ENCODE measurements at regions not wholly inside any gene's neighbourhood (a gene's known extent, or its start where the extent isn't known, plus 50 kb on each side); places are given as distances from the start of the nearest gene placed in this dataset.

- no peak for DNase-seq (ENCODE audit: insufficient read length)
- TF ChIP-seq POLR2AphosphoS5 (IDR thresholded peaks at IDR 0.05; ENCODE audit: low read depth, low read length) (no peak), POLR2A (IDR thresholded peaks at IDR 0.05; ENCODE audit: low read depth, low read length) (no peak), TAF1 (IDR thresholded peaks at IDR 0.05; ENCODE audit: borderline replicate concordance, low read depth, low read length) (no peak)
- no peak for FAIRE-seq
These were observed 178.8 kb upstream of the ANKRD30A start for GRCh38 chr10:36946598-36946997.

- no peak for FAIRE-seq
- no peak for DNase-seq (ENCODE audit: insufficient read length)
- no peak for TF ChIP-seq POLR2A (IDR thresholded peaks at IDR 0.05; ENCODE audit: low read depth, low read length)
- no peak for TF ChIP-seq POLR2AphosphoS5 (IDR thresholded peaks at IDR 0.05; ENCODE audit: low read depth, low read length)
- TF ChIP-seq TAF1 (IDR thresholded peaks at IDR 0.05; ENCODE audit: borderline replicate concordance, low read depth, low read length), result no peak
These were observed 181.9 kb upstream of the ANKRD30A start for GRCh38 chr10:36943544-36943943.

GRCh38 chr10:36942616-36943015, 182.8 kb upstream of the ANKRD30A start:
- FAIRE-seq, result no peak
- no peak for TF ChIP-seq POLR2AphosphoS5 (IDR thresholded peaks at IDR 0.05; ENCODE audit: low read depth, low read length)
- DNase-seq (ENCODE audit: insufficient read length), result no peak

- FAIRE-seq, result no peak
- no peak for DNase-seq (ENCODE audit: insufficient read length)
- TF ChIP-seq POLR2A (IDR thresholded peaks at IDR 0.05; ENCODE audit: low read depth, low read length), result no peak
- no peak for TF ChIP-seq POLR2AphosphoS5 (IDR thresholded peaks at IDR 0.05; ENCODE audit: low read depth, low read length)
- TF ChIP-seq TAF1 (IDR thresholded peaks at IDR 0.05; ENCODE audit: borderline replicate concordance, low read depth, low read length), result no peak
These were observed 222.4 kb upstream of the ANKRD30A start for GRCh38 chr10:36903040-36903439.

- DNase-seq (ENCODE audit: insufficient read length) (no peak), FAIRE-seq (no peak)
- no peak for TF ChIP-seq TAF1 (IDR thresholded peaks at IDR 0.05; ENCODE audit: borderline replicate concordance, low read depth, low read length)
- TF ChIP-seq POLR2AphosphoS5 (IDR thresholded peaks at IDR 0.05; ENCODE audit: low read depth, low read length), result no peak
- TF ChIP-seq POLR2A (IDR thresholded peaks at IDR 0.05; ENCODE audit: low read depth, low read length), result no peak
These were observed 225.7 kb upstream of the ANKRD30A start for GRCh38 chr10:36899652-36900051.

GRCh38 chr10:36888925-36889573, 236.3 kb upstream of the ANKRD30A start:
- TF ChIP-seq TAF1 (IDR thresholded peaks at IDR 0.05; ENCODE audit: borderline replicate concordance, low read depth, low read length) (no peak), POLR2A (IDR thresholded peaks at IDR 0.05; ENCODE audit: low read depth, low read length) (no peak), POLR2AphosphoS5 (IDR thresholded peaks at IDR 0.05; ENCODE audit: low read depth, low read length) (no peak)
- peak; percentile 21 for FAIRE-seq
- peak; percentile 6 for DNase-seq (ENCODE audit: insufficient read length)

- no peak for DNase-seq (ENCODE audit: insufficient read length)
- no peak for FAIRE-seq
- no peak for TF ChIP-seq TAF1 (IDR thresholded peaks at IDR 0.05; ENCODE audit: borderline replicate concordance, low read depth, low read length)
These were observed 239.0 kb upstream of the ANKRD30A start for GRCh38 chr10:36886303-36886891.

GRCh38 chr10:36885746-36886145, 239.7 kb upstream of the ANKRD30A start:
- FAIRE-seq (no peak), DNase-seq (ENCODE audit: insufficient read length) (no peak)
- TF ChIP-seq POLR2AphosphoS5 (IDR thresholded peaks at IDR 0.05; ENCODE audit: low read depth, low read length), result no peak

- DNase-seq (ENCODE audit: insufficient read length), result no peak
- FAIRE-seq, result no peak
- no peak for TF ChIP-seq POLR2A (IDR thresholded peaks at IDR 0.05; ENCODE audit: low read depth, low read length)
- TF ChIP-seq POLR2AphosphoS5 (IDR thresholded peaks at IDR 0.05; ENCODE audit: low read depth, low read length), result no peak
- TF ChIP-seq TAF1 (IDR thresholded peaks at IDR 0.05; ENCODE audit: borderline replicate concordance, low read depth, low read length), result no peak
These were observed 242.6 kb upstream of the ANKRD30A start for GRCh38 chr10:36882781-36883180.

GRCh38 chr10:36880898-36881297, 244.5 kb upstream of the ANKRD30A start:
- DNase-seq (ENCODE audit: insufficient read length) (no peak), FAIRE-seq (no peak)
- TF ChIP-seq POLR2A (IDR thresholded peaks at IDR 0.05; ENCODE audit: low read depth, low read length), result no peak
- TF ChIP-seq TAF1 (IDR thresholded peaks at IDR 0.05; ENCODE audit: borderline replicate concordance, low read depth, low read length), result no peak
- TF ChIP-seq POLR2AphosphoS5 (IDR thresholded peaks at IDR 0.05; ENCODE audit: low read depth, low read length), result no peak

- DNase-seq (ENCODE audit: insufficient read length) (no peak), FAIRE-seq (no peak)
- TF ChIP-seq POLR2AphosphoS5 (IDR thresholded peaks at IDR 0.05; ENCODE audit: low read depth, low read length) (no peak), POLR2A (IDR thresholded peaks at IDR 0.05; ENCODE audit: low read depth, low read length) (no peak), TAF1 (IDR thresholded peaks at IDR 0.05; ENCODE audit: borderline replicate concordance, low read depth, low read length) (no peak)
These were observed 252.6 kb upstream of the ANKRD30A start for GRCh38 chr10:36872702-36873393.

- no peak for FAIRE-seq
- no peak for DNase-seq (ENCODE audit: insufficient read length)
- TF ChIP-seq POLR2A (IDR thresholded peaks at IDR 0.05; ENCODE audit: low read depth, low read length) (no peak), TAF1 (IDR thresholded peaks at IDR 0.05; ENCODE audit: borderline replicate concordance, low read depth, low read length) (no peak)
These were observed 284.6 kb upstream of the ANKRD30A start for GRCh38 chr10:36840788-36841187.

All from GM12892 (cell line).